Forelimb muscle (tissue), 1 donor: ENCODE measurements at regions not wholly inside any gene's neighbourhood (a gene's known extent, or its start where the extent isn't known, plus 50 kb on each side); places are given as distances from the start of the nearest gene placed in this dataset.
"Not testable (repeated sequence)": the region's sequence is repeated elsewhere in the genome, so short reads cannot be mapped to it uniquely, and the experiment has no call there.

Experiments
- DNase-seq: peaks from one replicate; pipeline ENCODE4 v3.0.0-alpha.2; 2013; ENCODE audit warnings: low read depth

- DNase-seq = no peak
Measured at GRCh38 chr4:148868191-148868590, 426.0 kb upstream of the NR3C2 start.

- no peak for DNase-seq
Measured at GRCh38 chr4:148866666-148867065, 424.5 kb upstream of the NR3C2 start.

- no peak for DNase-seq
Measured at GRCh38 chr4:148857973-148858534, 415.8 kb upstream of the NR3C2 start.

- peak; percentile 4 for DNase-seq
Measured at GRCh38 chr4:148857239-148857972, 415.2 kb upstream of the NR3C2 start.

GRCh38 chr4:148854203-148854602 lies 412.0 kb upstream of the NR3C2 start:
- no peak for DNase-seq

GRCh38 chr4:148852092-148852699 lies 410.0 kb upstream of the NR3C2 start:
- DNase-seq = no peak

GRCh38 chr4:148850257-148850995 lies 408.2 kb upstream of the NR3C2 start:
- DNase-seq = no peak

GRCh38 chr4:148849581-148849980 lies 407.4 kb upstream of the NR3C2 start:
- DNase-seq = no peak

- no peak for DNase-seq
Measured at GRCh38 chr4:148847544-148848255, 405.5 kb upstream of the NR3C2 start.

GRCh38 chr4:148845609-148846008 lies 403.4 kb upstream of the NR3C2 start:
- DNase-seq = peak; percentile 9

GRCh38 chr4:148843625-148844024 lies 401.4 kb upstream of the NR3C2 start:
- no peak for DNase-seq

GRCh38 chr4:148842843-148843242 lies 400.6 kb upstream of the NR3C2 start:
- DNase-seq = no peak

- not testable (repeated sequence) for DNase-seq
Measured at GRCh38 chr4:148837571-148837970, 395.4 kb upstream of the NR3C2 start.

GRCh38 chr4:148834804-148835631 lies 392.8 kb upstream of the NR3C2 start:
- no peak for DNase-seq

GRCh38 chr4:148831945-148832344 lies 389.7 kb upstream of the NR3C2 start:
- DNase-seq = no peak

- DNase-seq = no peak
Measured at GRCh38 chr4:148828291-148828690, 386.1 kb upstream of the NR3C2 start.

GRCh38 chr4:148827781-148828180 lies 385.6 kb upstream of the NR3C2 start:
- DNase-seq = peak; percentile 14

- no peak for DNase-seq
Measured at GRCh38 chr4:148823419-148823769, 381.2 kb upstream of the NR3C2 start.

- DNase-seq = no peak
Measured at GRCh38 chr4:148822572-148823418, 380.6 kb upstream of the NR3C2 start.

GRCh38 chr4:148814030-148814429 lies 371.8 kb upstream of the NR3C2 start:
- no peak for DNase-seq
